BLaER1 (cell line): ENCODE measurements at regions not wholly inside any gene's neighbourhood (a gene's known extent, or its start where the extent isn't known, plus 50 kb on each side); places are given as distances from the start of the nearest gene placed in this dataset.

Experiments
- H3K27ac ChIP-seq: shearing (Covaris generic); formaldehyde crosslinking; 2 replicates; pipeline ENCODE4 v1.8.1; 2022
- H3K27me3 ChIP-seq: shearing (Covaris generic); formaldehyde crosslinking; 2 replicates; pipeline ENCODE4 v1.8.1; 2022
- H3K36me3 ChIP-seq: shearing (Covaris generic); formaldehyde crosslinking; 2 replicates; pipeline ENCODE4 v1.8.1; 2022
- H3K4me1 ChIP-seq: shearing (Covaris generic); formaldehyde crosslinking; 2 replicates; pipeline ENCODE4 v1.8.1; 2022
- H3K4me2 ChIP-seq: shearing (Covaris generic); formaldehyde crosslinking; 2 replicates; pipeline ENCODE4 v1.8.1; 2022
- H3K4me3 ChIP-seq: shearing (Covaris generic); formaldehyde crosslinking; 2 replicates; pipeline ENCODE4 v1.8.1; 2022
- H3K9ac ChIP-seq: shearing (Covaris generic); formaldehyde crosslinking; 2 replicates; pipeline ENCODE4 v1.8.1; 2022
- H3K9me3 ChIP-seq: shearing (Covaris generic); formaldehyde crosslinking; 2 replicates; pipeline ENCODE4 v1.8.1; 2022
- H4K20me1 ChIP-seq: shearing (Covaris generic); formaldehyde crosslinking; 2 replicates; pipeline ENCODE4 v1.8.1; 2022
- Cebpa-rat ChIP-seq: shearing (Covaris generic); IDR thresholded peaks from 2 replicates; pipeline ENCODE4 v1.8.1; 2022

- Histone ChIP-seq H4K20me1 (no peaks in the 10 kb centered on the region), H3K27me3 (no peaks in the 10 kb centered on the region), H3K36me3 (no peaks in the 10 kb centered on the region), H3K27ac (no peak overlapping the region), H3K4me1 (no peaks in the 10 kb centered on the region), H3K4me3 (no peak overlapping the region), H3K9ac (no peak overlapping the region), H3K9me3 (no peaks in the 10 kb centered on the region), H3K4me2 (no peak overlapping the region)
- TF ChIP-seq Cebpa-rat, result no peak
Observed at GRCh38 chr14:42862114-42862513, 1255.4 kb downstream of the LRFN5 start.

GRCh38 chr14:42860371-42860770, 1253.7 kb downstream of the LRFN5 start:
- no peak overlapping the region for H3K4me2 ChIP-seq
- H3K27me3 ChIP-seq, result no peaks in the 10 kb centered on the region
- TF ChIP-seq Cebpa-rat, result no peak
- H3K9me3 ChIP-seq, result no peaks in the 10 kb centered on the region
- H3K4me3 ChIP-seq, result no peak overlapping the region
- H3K4me1 ChIP-seq, result no peaks in the 10 kb centered on the region
- H3K27ac ChIP-seq, result no peak overlapping the region
- no peak overlapping the region for H3K9ac ChIP-seq
- no peaks in the 10 kb centered on the region for H4K20me1 ChIP-seq
- no peaks in the 10 kb centered on the region for H3K36me3 ChIP-seq

GRCh38 chr14:42856106-42856505, 1249.4 kb downstream of the LRFN5 start:
- no peak overlapping the region for H3K4me3 ChIP-seq
- no peaks in the 10 kb centered on the region for H4K20me1 ChIP-seq
- no peak overlapping the region for H3K4me2 ChIP-seq
- H3K4me1 ChIP-seq, result peaks cover 6% of the 10 kb centered on the region; the same call in 1 of the 2 replicates
- no peak overlapping the region for H3K27ac ChIP-seq
- no peaks in the 10 kb centered on the region for H3K27me3 ChIP-seq
- no peaks in the 10 kb centered on the region for H3K9me3 ChIP-seq
- no peaks in the 10 kb centered on the region for H3K36me3 ChIP-seq
- no peak for TF ChIP-seq Cebpa-rat
- H3K9ac ChIP-seq, result no peak overlapping the region

- Histone ChIP-seq H3K4me3 (no peak overlapping the region), H3K27ac (no peak overlapping the region), H4K20me1 (no peaks in the 10 kb centered on the region), H3K27me3 (no peaks in the 10 kb centered on the region), H3K4me2 (no peak overlapping the region), H3K36me3 (no peaks in the 10 kb centered on the region), H3K4me1 (peaks cover 6% of the 10 kb centered on the region; the same call in 1 of the 2 replicates), H3K9me3 (no peaks in the 10 kb centered on the region), H3K9ac (no peak overlapping the region)
- no peak for TF ChIP-seq Cebpa-rat
Observed at GRCh38 chr14:42855085-42855484, 1248.4 kb downstream of the LRFN5 start.

- no peaks in the 10 kb centered on the region for H3K27me3 ChIP-seq
- no peaks in the 10 kb centered on the region for H3K9me3 ChIP-seq
- no peak overlapping the region for H3K9ac ChIP-seq
- TF ChIP-seq Cebpa-rat, result no peak
- no peak overlapping the region for H3K27ac ChIP-seq
- peaks cover 6% of the 10 kb centered on the region; the same call in 1 of the 2 replicates for H3K4me1 ChIP-seq
- 0 out of 2 replicates have a peak overlapping the region, but pooled peaks have one; percentile 15 for H3K4me2 ChIP-seq
- no peak overlapping the region for H3K4me3 ChIP-seq
- H3K36me3 ChIP-seq, result no peaks in the 10 kb centered on the region
- H4K20me1 ChIP-seq, result no peaks in the 10 kb centered on the region
Observed at GRCh38 chr14:42854061-42854460, 1247.4 kb downstream of the LRFN5 start.

- no peaks in the 10 kb centered on the region for H3K4me1 ChIP-seq
- H3K9me3 ChIP-seq, result no peaks in the 10 kb centered on the region
- TF ChIP-seq Cebpa-rat, result no peak
Observed at GRCh38 chr14:42848652-42849051, 1242.0 kb downstream of the LRFN5 start.

GRCh38 chr14:42814817-42815216, 1208.1 kb downstream of the LRFN5 start:
- no peak for TF ChIP-seq Cebpa-rat
- Histone ChIP-seq H4K20me1 (no peaks in the 10 kb centered on the region), H3K27ac (no peak overlapping the region), H3K9ac (no peak overlapping the region), H3K4me1 (no peaks in the 10 kb centered on the region), H3K27me3 (no peaks in the 10 kb centered on the region), H3K9me3 (no peaks in the 10 kb centered on the region), H3K36me3 (no peaks in the 10 kb centered on the region), H3K4me3 (no peak overlapping the region), H3K4me2 (no peak overlapping the region)

More at GRCh38 chr14:42848652-42849051, 1242.0 kb downstream of the LRFN5 start:
- Histone ChIP-seq H3K27me3 (no peaks in the 10 kb centered on the region), H3K4me3 (no peak overlapping the region), H3K36me3 (no peaks in the 10 kb centered on the region), H3K27ac (no peak overlapping the region), H3K9ac (no peak overlapping the region), H3K4me2 (no peak overlapping the region), H4K20me1 (no peaks in the 10 kb centered on the region)

- Histone ChIP-seq H3K4me2 (no peak overlapping the region), H3K27ac (no peak overlapping the region), H3K36me3 (no peaks in the 10 kb centered on the region), H3K9me3 (no peaks in the 10 kb centered on the region), H4K20me1 (no peaks in the 10 kb centered on the region), H3K27me3 (no peaks in the 10 kb centered on the region), H3K4me3 (no peak overlapping the region), H3K4me1 (no peaks in the 10 kb centered on the region), H3K9ac (no peak overlapping the region)
- TF ChIP-seq Cebpa-rat, result no peak
Observed at GRCh38 chr14:42806909-42807315, 1200.2 kb downstream of the LRFN5 start.

- Histone ChIP-seq H3K9ac (no peak overlapping the region), H3K36me3 (no peaks in the 10 kb centered on the region), H4K20me1 (no peaks in the 10 kb centered on the region), H3K4me1 (no peaks in the 10 kb centered on the region), H3K27me3 (no peaks in the 10 kb centered on the region), H3K27ac (no peak overlapping the region), H3K4me2 (no peak overlapping the region), H3K4me3 (no peak overlapping the region), H3K9me3 (no peaks in the 10 kb centered on the region)
- no peak for TF ChIP-seq Cebpa-rat
Observed at GRCh38 chr14:42804141-42804540, 1197.5 kb downstream of the LRFN5 start.

- Histone ChIP-seq H4K20me1 (no peaks in the 10 kb centered on the region), H3K36me3 (no peaks in the 10 kb centered on the region), H3K27me3 (no peaks in the 10 kb centered on the region), H3K27ac (no peak overlapping the region), H3K4me2 (no peak overlapping the region), H3K9ac (no peak overlapping the region), H3K4me3 (no peak overlapping the region), H3K9me3 (no peaks in the 10 kb centered on the region), H3K4me1 (no peaks in the 10 kb centered on the region)
- no peak for TF ChIP-seq Cebpa-rat
Observed at GRCh38 chr14:42802346-42802745, 1195.7 kb downstream of the LRFN5 start.

- Histone ChIP-seq H3K4me1 (no peaks in the 10 kb centered on the region), H4K20me1 (no peaks in the 10 kb centered on the region), H3K4me3 (no peak overlapping the region), H3K36me3 (no peaks in the 10 kb centered on the region), H3K9me3 (no peaks in the 10 kb centered on the region), H3K9ac (no peak overlapping the region), H3K27me3 (no peaks in the 10 kb centered on the region), H3K4me2 (no peak overlapping the region), H3K27ac (no peak overlapping the region)
- no peak for TF ChIP-seq Cebpa-rat
Observed at GRCh38 chr14:42792166-42792565, 1185.5 kb downstream of the LRFN5 start.
